Karpas-422 (cell line): ENCODE measurements at regions not wholly inside any gene's neighbourhood (a gene's known extent, or its start where the extent isn't known, plus 50 kb on each side); places are given as distances from the start of the nearest gene placed in this dataset.

ENCODE experiments used
- DNase-seq: peaks from one replicate; pipeline ENCODE4 v3.0.0-alpha.2; 2015
- H2AFZ ChIP-seq: fragments of 200-600 bp; sonication (generic); 2 replicates; pipeline ENCODE4 v1.6.1; 2014; ENCODE audit warnings: antibody characterized with exemption, low read length, mixed read lengths
- H3K27ac ChIP-seq: fragments of 200-600 bp; sonication (generic); 2 replicates; pipeline ENCODE4 v1.5.1; 2014; ENCODE audit warnings: mild to moderate bottlenecking, low read length, moderate library complexity
- H3K27me3 ChIP-seq: fragments of 200-600 bp; sonication (generic); 2 replicates; pipeline ENCODE4 v1.6.1; 2014; ENCODE audit warnings: low read length, mixed read lengths
- H3K36me3 ChIP-seq: fragments of 200-600 bp; sonication (generic); 2 replicates; pipeline ENCODE4 v1.6.1; 2014; ENCODE audit warnings: low read length, mixed read lengths; ENCODE audit not compliant: insufficient read depth
- H3K4me1 ChIP-seq: fragments of 200-600 bp; sonication (generic); 2 replicates; pipeline ENCODE4 v1.6.1; 2014; ENCODE audit warnings: mild to moderate bottlenecking, low read length, mixed read lengths
- H3K4me2 ChIP-seq: fragments of 200-600 bp; sonication (generic); 2 replicates; pipeline ENCODE4 v1.6.1; 2014; ENCODE audit warnings: low read length, low read depth, mild to moderate bottlenecking; ENCODE audit not compliant: poor library complexity, severe bottlenecking
- H3K4me3 ChIP-seq: fragments of 200-600 bp; sonication (generic); 2 replicates; pipeline ENCODE4 v1.5.1; 2014; ENCODE audit warnings: mild to moderate bottlenecking, antibody characterized with exemption, low read length, mixed read lengths
- H3K79me2 ChIP-seq: fragments of 200-600 bp; sonication (generic); 2 replicates; pipeline ENCODE4 v1.6.1; 2014; ENCODE audit warnings: mild to moderate bottlenecking, low read length, mixed read lengths
- H3K9ac ChIP-seq: fragments of 200-600 bp; sonication (generic); 2 replicates; pipeline ENCODE4 v1.6.0; 2014; ENCODE audit warnings: low read length
- H3K9me2 ChIP-seq: fragments of 200-600 bp; sonication (generic), shearing (Covaris generic); replicated peaks from 2 replicates; pipeline ENCODE4 v1.6.0; 2014; ENCODE audit warnings: mild to moderate bottlenecking, low read length, moderate library complexity; ENCODE audit not compliant: insufficient read depth
- H3K9me3 ChIP-seq: fragments of 300-700, 200-600 bp; sonication (generic); 2 replicates; pipeline ENCODE4 v1.6.1; 2014; ENCODE audit warnings: low read length, mixed read lengths
- H4K20me1 ChIP-seq: fragments of 200-600 bp; sonication (generic); 2 replicates; pipeline ENCODE4 v1.6.1; 2014; ENCODE audit warnings: mild to moderate bottlenecking, antibody characterized with exemption, low read length, low read depth; ENCODE audit not compliant: insufficient read depth

GRCh38 chr2:41785251-41786022, 262.4 kb upstream of the PKDCC start:
- Histone ChIP-seq H2AFZ (no peak overlapping the region), H3K4me3 (no peak overlapping the region), H3K27me3 (no peaks in the 10 kb centered on the region), H3K4me1 (no peaks in the 10 kb centered on the region), H3K4me2 (no peak overlapping the region), H3K9ac (no peak overlapping the region), H3K9me3 (no peaks in the 10 kb centered on the region), H3K9me2 (no peaks in the 10 kb centered on the region), H3K79me2 (no peaks in the 10 kb centered on the region), H3K36me3 (no peaks in the 10 kb centered on the region), H3K27ac (no peak overlapping the region), H4K20me1 (no peaks in the 10 kb centered on the region)
- no peak for DNase-seq

- peak; percentile 73 for DNase-seq
- Histone ChIP-seq H2AFZ (no peak overlapping the region), H3K9ac (no peak overlapping the region), H3K9me3 (no peaks in the 10 kb centered on the region), H3K4me2 (no peak overlapping the region), H3K9me2 (no peaks in the 10 kb centered on the region), H4K20me1 (no peaks in the 10 kb centered on the region), H3K27ac (no peak overlapping the region), H3K36me3 (no peaks in the 10 kb centered on the region), H3K4me1 (no peaks in the 10 kb centered on the region), H3K4me3 (no peak overlapping the region), H3K27me3 (no peaks in the 10 kb centered on the region), H3K79me2 (no peaks in the 10 kb centered on the region)
Observed at GRCh38 chr2:41791523-41791922, 256.3 kb upstream of the PKDCC start.

- Histone ChIP-seq H3K9me3 (no peaks in the 10 kb centered on the region), H2AFZ (no peak overlapping the region), H3K4me3 (no peak overlapping the region), H3K27me3 (no peaks in the 10 kb centered on the region), H3K4me1 (no peaks in the 10 kb centered on the region), H3K4me2 (no peak overlapping the region), H4K20me1 (no peaks in the 10 kb centered on the region), H3K36me3 (no peaks in the 10 kb centered on the region), H3K9ac (no peak overlapping the region), H3K9me2 (no peaks in the 10 kb centered on the region), H3K27ac (no peak overlapping the region), H3K79me2 (no peaks in the 10 kb centered on the region)
- DNase-seq = no peak
Observed at GRCh38 chr2:41803361-41803760, 244.5 kb upstream of the PKDCC start.

DNA sequence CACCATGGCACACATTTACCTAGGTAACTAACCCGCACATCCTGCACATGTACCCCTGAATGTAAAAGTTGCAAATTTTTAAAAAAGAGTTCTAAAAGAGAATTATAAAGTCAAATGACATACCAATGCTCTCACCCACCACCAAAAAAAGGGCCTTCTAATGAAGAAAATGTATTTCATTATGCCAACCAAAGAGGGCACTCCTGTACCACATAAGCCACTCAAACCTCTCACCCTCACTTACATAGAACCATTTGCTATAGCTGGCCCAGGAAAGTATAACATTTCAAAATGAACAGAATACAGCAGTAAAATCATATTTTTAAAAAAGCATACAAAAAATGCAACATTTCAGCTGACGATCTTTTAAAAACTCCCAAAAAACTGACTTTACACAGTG, 241.5 kb upstream of the PKDCC start:
- H3K27me3 ChIP-seq = no peaks in the 10 kb centered on the region
- DNase-seq = no peak
- H3K36me3 ChIP-seq = no peaks in the 10 kb centered on the region
- no peak overlapping the region for H3K4me2 ChIP-seq
- H3K9me2 ChIP-seq = no peaks in the 10 kb centered on the region
- H3K27ac ChIP-seq = no peak overlapping the region
- no peaks in the 10 kb centered on the region for H4K20me1 ChIP-seq
- H3K4me3 ChIP-seq = no peak overlapping the region
- no peaks in the 10 kb centered on the region for H3K9me3 ChIP-seq
- H2AFZ ChIP-seq = no peak overlapping the region
- H3K9ac ChIP-seq = no peak overlapping the region
- H3K79me2 ChIP-seq = no peaks in the 10 kb centered on the region
- H3K4me1 ChIP-seq = no peaks in the 10 kb centered on the region

DNA sequence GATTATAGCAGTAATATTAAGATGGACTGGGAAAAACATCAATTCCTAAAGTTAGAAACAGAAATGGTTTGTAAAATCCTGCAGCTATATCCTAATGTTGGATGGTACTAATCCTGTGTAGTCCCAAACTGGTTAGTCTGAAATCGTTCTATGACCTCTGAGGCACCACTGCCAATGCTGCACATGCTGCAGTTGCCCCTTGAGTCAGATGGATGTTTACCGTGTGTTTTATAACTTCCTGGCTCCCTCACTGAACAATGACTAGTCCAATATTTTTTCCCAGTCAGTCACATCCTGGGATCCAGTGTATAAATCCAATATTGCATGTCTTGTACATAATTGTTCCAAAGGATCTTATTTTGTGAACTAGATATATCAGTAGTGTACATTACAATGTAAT, 226.7 kb upstream of the PKDCC start:
- Histone ChIP-seq H3K79me2 (no peaks in the 10 kb centered on the region), H2AFZ (no peak overlapping the region), H3K4me3 (no peak overlapping the region), H3K9me2 (no peaks in the 10 kb centered on the region), H3K27ac (no peak overlapping the region), H4K20me1 (no peaks in the 10 kb centered on the region), H3K4me2 (no peak overlapping the region), H3K9ac (no peak overlapping the region), H3K4me1 (no peaks in the 10 kb centered on the region), H3K27me3 (no peaks in the 10 kb centered on the region; the same call in 1 of the 2 replicates), H3K9me3 (no peaks in the 10 kb centered on the region; the same call in 1 of the 2 replicates), H3K36me3 (no peaks in the 10 kb centered on the region)
- DNase-seq = no peak

- no peaks in the 10 kb centered on the region; the same call in 1 of the 2 replicates for H3K27me3 ChIP-seq
- H3K79me2 ChIP-seq = no peaks in the 10 kb centered on the region
- no peak overlapping the region for H3K4me3 ChIP-seq
- no peaks in the 10 kb centered on the region for H3K36me3 ChIP-seq
- H3K9me3 ChIP-seq = no peaks in the 10 kb centered on the region; the same call in 1 of the 2 replicates
- no peaks in the 10 kb centered on the region for H3K9me2 ChIP-seq
- H3K27ac ChIP-seq = no peak overlapping the region
- no peak overlapping the region for H3K4me2 ChIP-seq
- no peak overlapping the region for H3K9ac ChIP-seq
- H4K20me1 ChIP-seq = no peaks in the 10 kb centered on the region
- no peak overlapping the region for H2AFZ ChIP-seq
- no peak for DNase-seq
- H3K4me1 ChIP-seq = no peaks in the 10 kb centered on the region
Observed at GRCh38 chr2:41826921-41827320, 220.9 kb upstream of the PKDCC start.

DNA sequence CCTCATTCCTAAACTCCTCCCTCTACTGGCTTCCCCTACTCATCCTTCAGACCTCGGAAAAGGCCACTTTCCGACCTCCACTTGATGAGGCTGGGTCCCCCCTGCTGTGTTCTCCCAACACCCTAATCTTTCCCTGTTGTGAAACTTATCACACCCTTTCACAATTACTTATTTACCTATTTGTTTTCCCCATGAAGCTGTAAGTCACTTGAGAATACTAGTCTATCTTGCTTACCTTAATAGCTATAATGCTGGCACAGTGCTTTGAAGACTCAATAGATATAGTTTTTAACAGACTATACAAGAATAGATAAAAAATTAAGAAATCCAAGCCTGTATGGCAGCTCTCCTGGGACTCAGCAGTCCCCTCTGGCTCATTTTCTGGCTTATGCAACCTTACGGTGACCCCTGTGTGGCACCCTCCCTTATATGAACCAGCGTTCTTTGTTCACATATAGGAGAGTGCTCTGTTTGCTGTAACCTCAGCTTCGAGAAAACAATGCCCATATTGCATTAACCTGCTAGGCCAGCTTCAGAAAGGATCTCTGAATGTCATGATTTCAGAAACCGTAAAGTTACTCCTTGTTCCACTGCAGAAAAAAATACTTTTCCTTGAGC, 220.4 kb upstream of the PKDCC start:
- Histone ChIP-seq H3K4me3 (no peak overlapping the region), H3K4me1 (no peaks in the 10 kb centered on the region), H2AFZ (no peak overlapping the region), H3K36me3 (no peaks in the 10 kb centered on the region), H4K20me1 (no peaks in the 10 kb centered on the region), H3K79me2 (no peaks in the 10 kb centered on the region), H3K27ac (no peak overlapping the region), H3K9me3 (no peaks in the 10 kb centered on the region; the same call in 1 of the 2 replicates), H3K9ac (no peak overlapping the region), H3K27me3 (no peaks in the 10 kb centered on the region; the same call in 1 of the 2 replicates), H3K9me2 (no peaks in the 10 kb centered on the region), H3K4me2 (no peak overlapping the region)
- no peak for DNase-seq

- Histone ChIP-seq H4K20me1 (no peaks in the 10 kb centered on the region), H3K4me2 (no peak overlapping the region)
- DNase-seq = no peak
Observed at GRCh38 chr2:41828052-41828643, 219.7 kb upstream of the PKDCC start.

More at GRCh38 chr2:41828052-41828643, 219.7 kb upstream of the PKDCC start:
- H3K27ac ChIP-seq = no peak overlapping the region
- no peaks in the 10 kb centered on the region for H3K79me2 ChIP-seq
- H3K4me3 ChIP-seq = no peak overlapping the region
- H3K9ac ChIP-seq = no peak overlapping the region
- no peaks in the 10 kb centered on the region; the same call in 1 of the 2 replicates for H3K9me3 ChIP-seq
- no peaks in the 10 kb centered on the region; the same call in 1 of the 2 replicates for H3K27me3 ChIP-seq
- no peaks in the 10 kb centered on the region for H3K36me3 ChIP-seq
- H3K4me1 ChIP-seq = no peaks in the 10 kb centered on the region
- H2AFZ ChIP-seq = no peak overlapping the region
- no peaks in the 10 kb centered on the region for H3K9me2 ChIP-seq
